ENCODE measurements at regions not wholly inside any gene's neighbourhood (a gene's known extent, or its start where the extent isn't known, plus 50 kb on each side); places are given as distances from the start of the nearest gene placed in this dataset.

DNA sequence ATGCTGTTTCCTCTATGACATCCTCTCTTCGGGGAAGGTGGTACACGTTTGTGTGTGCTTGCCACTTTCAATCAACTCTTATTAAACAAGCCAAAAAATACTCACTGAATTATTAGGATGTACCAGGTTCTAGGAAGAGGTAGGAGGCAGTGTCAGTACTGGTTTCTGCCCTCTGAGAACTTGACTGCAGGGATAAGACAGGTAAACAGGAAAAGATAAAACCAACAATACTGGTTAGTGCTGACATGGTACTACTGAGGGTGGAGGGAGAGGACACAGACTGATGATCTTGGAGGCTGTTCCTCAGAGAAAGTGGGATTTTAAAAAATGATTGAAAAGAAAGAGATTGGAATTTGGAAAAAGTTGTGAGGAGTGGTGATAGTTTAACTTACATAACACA lies 295.2 kb upstream of the PWP1 start:
- H3K27ac ChIP-seq = peak overlapping the region in 3 of 4 donors; percentile 42 to 59 (median 57)
- 42 to 76% methylated on average over 2 of the region's 2 CpGs for WGBS, 2 donors
- peaks cover 17 to 73% (median 21%) of the 10 kb centered on the region in 3 donors for H3K4me1 ChIP-seq
- no peaks in the 10 kb centered on the region for H3K27me3 ChIP-seq
- intact Hi-C loops (cut with DNase I) = no loop called here
- H3K36me3 ChIP-seq = no peaks in the 10 kb centered on the region
- DNase-seq = no peak
- TF ChIP-seq POLR2A (IDR thresholded peaks at IDR 0.05) = no peak
- TF ChIP-seq, protein P1, sequence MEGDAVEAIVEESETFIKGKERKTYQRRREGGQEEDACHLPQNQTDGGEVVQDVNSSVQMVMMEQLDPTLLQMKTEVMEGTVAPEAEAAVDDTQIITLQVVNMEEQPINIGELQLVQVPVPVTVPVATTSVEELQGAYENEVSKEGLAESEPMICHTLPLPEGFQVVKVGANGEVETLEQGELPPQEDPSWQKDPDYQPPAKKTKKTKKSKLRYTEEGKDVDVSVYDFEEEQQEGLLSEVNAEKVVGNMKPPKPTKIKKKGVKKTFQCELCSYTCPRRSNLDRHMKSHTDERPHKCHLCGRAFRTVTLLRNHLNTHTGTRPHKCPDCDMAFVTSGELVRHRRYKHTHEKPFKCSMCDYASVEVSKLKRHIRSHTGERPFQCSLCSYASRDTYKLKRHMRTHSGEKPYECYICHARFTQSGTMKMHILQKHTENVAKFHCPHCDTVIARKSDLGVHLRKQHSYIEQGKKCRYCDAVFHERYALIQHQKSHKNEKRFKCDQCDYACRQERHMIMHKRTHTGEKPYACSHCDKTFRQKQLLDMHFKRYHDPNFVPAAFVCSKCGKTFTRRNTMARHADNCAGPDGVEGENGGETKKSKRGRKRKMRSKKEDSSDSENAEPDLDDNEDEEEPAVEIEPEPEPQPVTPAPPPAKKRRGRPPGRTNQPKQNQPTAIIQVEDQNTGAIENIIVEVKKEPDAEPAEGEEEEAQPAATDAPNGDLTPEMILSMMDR (IDR thresholded peaks at IDR 0.05) = no peak
- H3K9me3 ChIP-seq = peaks cover 0 to 4% (median 0%) of the 10 kb centered on the region in 3 donors
- no peak overlapping the region for H3K4me3 ChIP-seq

DNA sequence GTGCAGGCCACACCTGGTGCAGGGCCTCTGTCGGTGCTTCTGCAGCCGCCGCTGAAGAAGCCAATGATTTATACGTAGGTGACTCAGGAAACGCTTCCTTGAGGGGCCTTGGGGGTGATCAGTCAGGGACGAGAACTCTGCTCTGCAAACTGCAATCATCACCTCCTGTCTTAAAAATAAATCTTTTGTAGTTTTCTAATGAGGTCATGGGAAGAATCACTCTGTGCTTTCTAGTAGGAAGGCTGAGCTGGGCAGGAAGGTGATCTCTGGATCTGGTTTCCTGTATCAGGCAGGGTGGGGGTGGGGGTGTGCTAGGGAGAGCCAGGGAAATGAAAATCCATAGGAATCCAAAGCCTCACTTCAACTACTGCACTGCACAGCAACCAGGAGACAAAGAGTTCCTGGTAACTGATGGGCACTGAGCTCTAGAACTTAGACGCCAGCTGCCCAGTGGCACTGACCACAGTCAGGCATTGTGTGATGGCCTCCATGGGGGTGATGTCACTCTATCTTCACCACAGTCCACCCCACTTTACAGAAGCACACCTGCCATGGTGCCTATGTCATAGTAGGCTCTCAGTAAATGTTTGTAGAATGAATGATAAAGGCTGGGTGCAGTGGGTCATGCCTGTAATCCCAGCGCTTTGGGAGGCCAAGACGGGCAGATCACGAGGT lies 292.4 kb upstream of the PWP1 start:
- WGBS, 2 donors = 70 to 81% methylated on average over 9 to 10 of the region's 10 CpGs
- Histone ChIP-seq H3K27me3 (no peaks in the 10 kb centered on the region), H3K4me1 (peaks cover 15 to 78% (median 21%) of the 10 kb centered on the region in 3 donors), H3K27ac (no peak overlapping the region), H3K9me3 (peaks cover 0 to 4% (median 0%) of the 10 kb centered on the region in 3 donors), H3K36me3 (no peaks in the 10 kb centered on the region), H3K4me3 (no peak overlapping the region)
- TF ChIP-seq, protein P1 (IDR thresholded peaks at IDR 0.05) = no peak
- TF ChIP-seq POLR2A (IDR thresholded peaks at IDR 0.05) = no peak
- DNase-seq = no peak
- intact Hi-C loops (cut with DNase I) = no loop called here

DNA sequence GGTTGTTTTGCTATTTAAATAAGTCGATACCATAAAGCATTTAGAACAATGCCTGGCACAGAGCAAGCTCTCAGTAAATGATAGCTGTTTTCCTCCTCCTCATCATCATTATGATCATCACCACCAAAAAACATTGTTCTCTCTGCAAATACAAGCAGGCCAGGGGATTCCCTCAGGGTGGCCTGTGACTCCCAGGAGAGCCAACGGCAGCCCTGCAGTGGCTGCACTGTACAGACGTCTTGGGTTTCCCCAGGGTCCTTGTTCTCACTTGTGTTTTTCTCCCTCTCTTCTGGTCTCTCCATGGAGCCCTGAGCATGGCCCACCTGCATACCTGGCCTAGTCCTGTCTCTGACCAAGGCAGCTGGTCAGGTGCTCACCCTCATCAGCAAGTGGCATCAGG lies 290.9 kb upstream of the PWP1 start:
- Histone ChIP-seq H3K9me3 (no peaks in the 10 kb centered on the region), H3K27ac (peak overlapping the region in 3 of 4 donors; percentile 64 to 87 (median 71)), H3K4me3 (no peak overlapping the region), H3K36me3 (no peaks in the 10 kb centered on the region), H3K4me1 (peaks cover 17 to 91% (median 23%) of the 10 kb centered on the region in 3 donors), H3K27me3 (no peaks in the 10 kb centered on the region)
- 71 to 87% methylated on average over 3 of the region's 3 CpGs for WGBS, 2 donors
- TF ChIP-seq, protein P1 (IDR thresholded peaks at IDR 0.05) = no peak
- no peak for TF ChIP-seq POLR2A (IDR thresholded peaks at IDR 0.05)
- intact Hi-C loops (cut with DNase I) = no loop called here
- no peak for DNase-seq

DNA sequence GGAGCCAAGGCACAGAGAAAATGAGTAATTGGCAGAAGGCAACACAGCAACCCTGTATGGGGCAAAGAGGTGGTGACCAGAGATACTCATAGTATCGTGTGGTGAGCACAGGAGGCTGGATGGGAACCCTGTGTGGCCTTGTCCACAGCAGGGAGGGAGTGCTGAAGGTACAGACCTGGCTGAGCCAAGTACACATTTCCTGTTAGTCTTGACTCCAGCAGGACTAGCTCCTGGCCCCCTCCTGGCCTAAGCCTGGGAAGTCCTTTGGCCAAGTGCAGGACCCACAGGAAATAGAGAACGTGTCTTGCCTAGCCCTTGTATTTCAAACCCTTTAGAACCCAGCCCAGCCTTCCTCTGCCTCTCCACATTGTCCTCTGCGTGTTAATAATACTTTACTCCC lies 289.8 kb upstream of the PWP1 start:
- Histone ChIP-seq H3K27ac (peak overlapping the region; percentile 64 to 87 (median 73)), H3K4me1 (peaks cover 17 to 87% (median 23%) of the 10 kb centered on the region in 3 donors), H3K36me3 (no peaks in the 10 kb centered on the region), H3K4me3 (no peak overlapping the region), H3K27me3 (no peaks in the 10 kb centered on the region), H3K9me3 (no peaks in the 10 kb centered on the region)
- 37 to 50% methylated on average over 3 of the region's 3 CpGs for WGBS, 2 donors
- no peak for TF ChIP-seq POLR2A (IDR thresholded peaks at IDR 0.05)
- TF ChIP-seq, protein P1 (IDR thresholded peaks at IDR 0.05) = no peak
- DNase-seq = no peak
- intact Hi-C loops (cut with DNase I) = no loop called here

DNA sequence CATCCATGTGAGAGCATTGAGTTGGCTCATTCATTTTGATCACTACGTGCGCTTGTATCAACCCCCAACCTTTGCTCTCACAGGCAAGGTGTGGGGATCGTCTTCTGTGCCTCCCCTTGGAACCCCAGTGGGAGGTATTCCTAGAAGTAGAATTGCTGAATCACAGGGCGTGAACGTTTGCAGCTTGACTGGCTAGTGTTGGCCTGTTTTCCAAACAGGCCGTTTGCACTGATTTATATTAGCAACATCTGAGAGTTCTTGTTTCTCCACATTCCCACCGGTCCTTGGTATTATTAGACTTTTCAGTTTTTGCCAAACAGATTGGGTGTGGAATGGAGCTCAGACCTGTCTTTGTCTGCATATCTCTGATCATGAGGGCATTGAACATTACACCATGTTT lies 288.6 kb upstream of the PWP1 start:
- no peaks in the 10 kb centered on the region for H3K36me3 ChIP-seq
- TF ChIP-seq, protein P1 (IDR thresholded peaks at IDR 0.05) = no peak
- TF ChIP-seq POLR2A (IDR thresholded peaks at IDR 0.05) = peak in 1 of 4 donors; percentile 6
- WGBS, 2 donors = 35 to 54% methylated on average over 7 of the region's 7 CpGs
- no peaks in the 10 kb centered on the region for H3K27me3 ChIP-seq
- H3K4me3 ChIP-seq = no peak overlapping the region
- intact Hi-C loops (cut with DNase I) = no loop called here
- DNase-seq = no peak
- no peaks in the 10 kb centered on the region for H3K9me3 ChIP-seq
- peaks cover 17 to 90% (median 27%) of the 10 kb centered on the region in 3 donors for H3K4me1 ChIP-seq
- H3K27ac ChIP-seq = peak overlapping the region; percentile 26 to 87 (median 66)

All from esophagus squamous epithelium (tissue), 5 donors.